GM20000 (cell line): ENCODE measurements at regions not wholly inside any gene's neighbourhood (a gene's known extent, or its start where the extent isn't known, plus 50 kb on each side); places are given as distances from the start of the nearest gene placed in this dataset.

Experiments used
- DNase-seq: peaks from one replicate; pipeline ENCODE4 v3.0.0; 2012; ENCODE audit warnings: low spot score
- CTCF ChIP-seq: IDR thresholded peaks from 2 replicates; pipeline ENCODE4 v1.5.1; 2012; ENCODE audit warnings: mild to moderate bottlenecking, control low read depth; ENCODE audit errors: extremely low read depth, missing control alignments

- DNase-seq = no peak
- TF ChIP-seq CTCF = no peak
These were observed 51.0 kb upstream of the DSC1 start for GRCh38 chr18:31213641-31214040.

- TF ChIP-seq CTCF = no peak
- DNase-seq = no peak
These were observed 54.6 kb upstream of the DSC1 start for GRCh38 chr18:31217038-31217849.

- no peak for DNase-seq
- TF ChIP-seq CTCF = no peak
These were observed 56.2 kb upstream of the DSC1 start for GRCh38 chr18:31218671-31219383.

- DNase-seq = no peak
- no peak for TF ChIP-seq CTCF
These were observed 56.7 kb upstream of the DSC1 start for GRCh38 chr18:31219395-31219794.

- TF ChIP-seq CTCF = no peak
- no peak for DNase-seq
These were observed 60.7 kb upstream of the DSC1 start for GRCh38 chr18:31223371-31223770.

GRCh38 chr18:31225668-31226067, 63.0 kb upstream of the DSC1 start:
- TF ChIP-seq CTCF = no peak
- no peak for DNase-seq

GRCh38 chr18:31227497-31228229, 65.0 kb upstream of the DSC1 start:
- no peak for DNase-seq
- TF ChIP-seq CTCF = no peak
